ENCODE measurements at regions not wholly inside any gene's neighbourhood (a gene's known extent, or its start where the extent isn't known, plus 50 kb on each side); places are given as distances from the start of the nearest gene placed in this dataset.

DNA sequence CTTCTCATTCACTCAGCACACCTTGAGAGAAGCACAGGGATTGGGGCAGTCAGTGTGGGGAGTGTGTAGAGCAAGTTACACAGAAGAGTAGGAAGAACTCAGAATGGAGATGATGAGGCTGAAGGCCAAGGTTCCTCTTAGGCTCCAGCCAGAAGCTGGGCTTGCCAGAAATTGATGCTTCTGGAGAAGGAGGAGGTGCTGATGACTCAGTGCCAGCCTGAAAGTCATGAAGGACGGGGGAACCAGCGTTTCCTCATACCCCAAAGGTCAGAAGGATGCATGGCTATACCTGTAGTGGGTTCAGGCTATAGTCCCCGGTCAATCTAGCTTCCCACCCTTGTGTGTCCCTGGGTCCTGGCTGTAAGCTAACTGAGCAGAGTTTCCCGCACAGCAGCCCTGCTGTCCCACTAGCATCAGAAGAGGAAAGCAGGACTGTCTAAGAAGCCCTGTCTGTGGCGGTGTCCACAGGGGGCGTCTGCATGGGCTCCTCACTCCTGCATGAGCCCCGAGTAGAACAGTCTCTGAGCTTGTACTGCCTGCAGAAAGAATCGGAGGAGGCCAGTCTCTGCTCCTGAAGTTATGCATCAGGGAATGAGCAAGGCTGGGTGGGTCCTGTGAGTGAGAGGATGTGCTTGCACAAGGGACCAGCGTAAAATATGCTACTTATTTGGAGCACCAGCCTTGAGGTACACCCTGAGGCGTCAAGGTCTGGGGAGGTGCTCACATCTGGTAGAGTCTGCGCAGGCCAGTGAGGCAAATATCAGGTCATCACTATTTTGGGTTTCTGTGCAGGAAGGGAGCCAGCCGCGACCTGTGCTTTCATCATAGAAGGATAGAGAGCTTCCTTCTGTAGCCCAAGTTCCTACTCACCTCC is 148.5 kb downstream of the MRPL14 start:
- no peak for TF ChIP-seq FIP1L1 (IDR thresholded peaks at IDR 0.05; ENCODE audit: low read depth, low read length, poor library complexity, severe bottlenecking)
- TF ChIP-seq MEF2D (tag; conservative IDR thresholded peaks at IDR 0.05; ENCODE audit: low read depth) = no peak
- TF ChIP-seq JUN (IDR thresholded peaks at IDR 0.05; ENCODE audit: borderline replicate concordance, low read depth, low read length) = no peak
- TF ChIP-seq JUN (CRISPR knock-in tag; IDR thresholded peaks at IDR 0.05; ENCODE audit: borderline replicate concordance) = no peak
- no peak for TF ChIP-seq KLF16 (IDR thresholded peaks at IDR 0.05)
- no peak for TF ChIP-seq ARNT (IDR thresholded peaks at IDR 0.05)
- TF ChIP-seq POLR2A (conservative IDR thresholded peaks at IDR 0.05) = no peak
- no peak for TF ChIP-seq GTF2F1 (IDR thresholded peaks at IDR 0.05; ENCODE audit: low read depth, low read length)
- no peak for TF ChIP-seq ZNF41 (CRISPR knock-in tag; conservative IDR thresholded peaks at IDR 0.05)
- TF ChIP-seq, protein P1, sequence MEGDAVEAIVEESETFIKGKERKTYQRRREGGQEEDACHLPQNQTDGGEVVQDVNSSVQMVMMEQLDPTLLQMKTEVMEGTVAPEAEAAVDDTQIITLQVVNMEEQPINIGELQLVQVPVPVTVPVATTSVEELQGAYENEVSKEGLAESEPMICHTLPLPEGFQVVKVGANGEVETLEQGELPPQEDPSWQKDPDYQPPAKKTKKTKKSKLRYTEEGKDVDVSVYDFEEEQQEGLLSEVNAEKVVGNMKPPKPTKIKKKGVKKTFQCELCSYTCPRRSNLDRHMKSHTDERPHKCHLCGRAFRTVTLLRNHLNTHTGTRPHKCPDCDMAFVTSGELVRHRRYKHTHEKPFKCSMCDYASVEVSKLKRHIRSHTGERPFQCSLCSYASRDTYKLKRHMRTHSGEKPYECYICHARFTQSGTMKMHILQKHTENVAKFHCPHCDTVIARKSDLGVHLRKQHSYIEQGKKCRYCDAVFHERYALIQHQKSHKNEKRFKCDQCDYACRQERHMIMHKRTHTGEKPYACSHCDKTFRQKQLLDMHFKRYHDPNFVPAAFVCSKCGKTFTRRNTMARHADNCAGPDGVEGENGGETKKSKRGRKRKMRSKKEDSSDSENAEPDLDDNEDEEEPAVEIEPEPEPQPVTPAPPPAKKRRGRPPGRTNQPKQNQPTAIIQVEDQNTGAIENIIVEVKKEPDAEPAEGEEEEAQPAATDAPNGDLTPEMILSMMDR (IDR thresholded peaks at IDR 0.05 in 2 of 3, conservative IDR thresholded peaks at IDR 0.05 in 1 of 3; ENCODE audit: insufficient read depth in 2 of 3, low read depth in 1 of 3, low read length in 3 of 3) = 0 out of 6 replicates have a peak, but pooled peaks of 1 of the 3 experiments have one; percentile 14
- TF ChIP-seq KDM1A (IDR thresholded peaks at IDR 0.05) = no peak
- TF ChIP-seq CREB1 (IDR thresholded peaks at IDR 0.05) = no peak
- TF ChIP-seq CREB1 (CRISPR knock-in tag; IDR thresholded peaks at IDR 0.05) = no peak
- TF ChIP-seq RAD21 (CRISPR knock-in tag; conservative IDR thresholded peaks at IDR 0.05 in 1 of 2, IDR thresholded peaks at IDR 0.05 in 1 of 2) = no peak
- TF ChIP-seq EZH2 (IDR thresholded peaks at IDR 0.05; ENCODE audit: borderline replicate concordance, low read depth, low read length) = no peak

All from K562 (cell line).